NCI-H446 (cell line): ENCODE measurements at regions not wholly inside any gene's neighbourhood (a gene's known extent, or its start where the extent isn't known, plus 50 kb on each side); places are given as distances from the start of the nearest gene placed in this dataset.
A peak's percentile ranks its signal among the peaks of the same experiment; 100 is the strongest.
"Not testable (repeated sequence)": the region's sequence is repeated elsewhere in the genome, so short reads cannot be mapped to it uniquely, and the experiment has no call there.

Experiments
- DNase-seq, 2 experiments: peaks; one replicate each; lab custom pipeline; 2025; lab: John Stamatoyannopoulos, UW

DNA sequence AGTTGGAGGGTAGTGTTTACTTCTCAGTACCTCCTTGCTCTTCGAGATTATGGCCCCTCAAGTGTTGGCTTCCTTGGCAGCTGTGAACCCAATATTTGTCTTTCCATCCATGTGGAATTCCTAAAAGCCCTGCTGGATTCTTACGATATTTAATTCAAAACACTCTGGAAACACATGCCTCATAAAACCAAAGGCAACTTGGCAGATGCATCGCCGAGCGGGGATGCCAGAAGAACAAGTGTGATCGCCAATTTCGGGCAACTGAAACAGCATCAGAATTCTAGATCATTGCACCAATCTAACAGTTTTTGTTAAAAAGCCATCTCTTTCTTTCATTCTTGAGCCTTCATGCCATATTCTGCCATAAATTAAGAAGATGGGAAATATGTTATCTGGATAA lies 934.4 kb downstream of the AACS start:
- DNase-seq = no peak

DNA sequence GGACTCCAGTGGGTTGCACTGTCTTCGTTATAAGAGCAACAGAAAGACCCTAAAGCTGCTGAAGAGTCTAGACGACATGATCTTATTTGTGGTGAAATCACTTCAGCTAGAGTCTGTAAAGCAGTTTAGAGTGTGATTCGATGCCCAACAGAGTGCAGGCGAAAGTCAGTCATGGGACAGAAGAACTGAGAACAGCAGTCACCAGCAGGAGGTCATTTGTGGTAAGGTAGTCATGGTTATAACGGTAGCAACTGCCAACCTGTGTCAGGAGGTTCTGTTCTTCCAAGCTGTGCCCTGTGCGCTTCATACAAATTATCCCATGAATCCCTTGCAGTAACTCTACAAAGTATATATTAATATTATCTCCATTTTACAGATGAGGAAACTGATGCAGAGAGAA lies 954.1 kb downstream of the AACS start:
- DNase-seq = no peak

GRCh38 chr12:126021675-126022074 lies 956.4 kb downstream of the AACS start:
- DNase-seq = no peak

DNA sequence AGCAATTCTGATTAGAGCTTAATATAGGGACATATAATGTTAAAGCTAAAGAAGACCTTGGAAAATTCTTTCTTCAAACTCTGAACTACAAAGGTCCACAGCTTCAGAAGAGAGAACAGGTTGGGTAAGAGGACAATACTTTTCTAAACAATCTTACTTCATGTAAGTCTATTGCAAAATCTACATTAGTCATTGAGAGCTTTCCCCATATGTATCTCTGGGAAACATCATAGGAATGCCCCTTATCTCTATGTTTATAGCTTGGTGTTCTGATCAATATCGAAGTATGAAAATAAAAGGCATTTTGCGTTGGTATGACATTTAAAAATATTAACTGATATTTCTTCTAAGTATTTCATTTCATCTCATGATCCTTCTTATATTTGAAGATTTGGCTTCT lies 962.6 kb downstream of the AACS start:
- DNase-seq = no peak

DNA sequence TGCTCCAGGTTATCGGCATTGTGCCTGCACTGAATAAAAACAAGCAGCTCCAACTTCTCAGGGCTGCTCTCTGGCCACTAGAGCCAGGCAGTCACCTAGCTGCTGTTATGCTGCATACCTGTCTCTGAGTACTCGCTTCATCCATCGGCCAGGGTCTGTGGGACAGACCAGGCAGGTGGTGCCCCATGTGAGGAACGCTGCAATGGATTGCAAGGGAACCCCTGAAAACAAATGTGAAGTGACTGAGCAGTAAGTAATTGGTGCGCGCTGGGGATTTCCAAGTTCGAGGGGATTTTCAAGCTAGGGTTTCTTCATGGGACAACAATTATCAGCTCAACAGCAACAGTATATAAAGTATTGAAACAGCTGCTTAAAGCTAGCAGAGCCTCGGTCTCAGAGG lies 965.3 kb downstream of the AACS start:
- DNase-seq = no peak

GRCh38 chr12:126033751-126034150 lies 968.5 kb downstream of the AACS start:
- DNase-seq = no peak

GRCh38 chr12:126036348-126036747 lies 971.1 kb downstream of the AACS start:
- DNase-seq = no peak

DNA sequence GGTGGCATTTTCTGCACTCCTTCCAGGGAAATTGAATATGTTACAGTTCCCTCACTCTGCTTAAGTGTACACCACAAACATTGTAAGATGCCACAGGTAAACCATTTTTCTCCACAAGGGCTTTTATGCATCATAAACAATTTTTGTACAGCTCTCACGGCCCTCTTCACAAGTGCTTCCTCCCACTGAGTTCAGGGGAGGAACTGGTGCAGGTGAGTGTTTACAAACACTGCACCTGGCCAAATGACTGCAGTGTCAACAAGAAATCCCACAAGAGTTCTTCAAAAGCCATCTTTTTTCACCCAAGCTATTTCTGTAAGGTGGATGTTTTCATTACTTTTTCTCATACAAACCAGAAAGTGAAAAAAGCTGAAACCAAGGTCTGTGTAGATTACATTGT lies 973.2 kb downstream of the AACS start:
- no peak for DNase-seq

- no peak for DNase-seq
Measured at GRCh38 chr12:126040307-126040706, 975.1 kb downstream of the AACS start.

DNA sequence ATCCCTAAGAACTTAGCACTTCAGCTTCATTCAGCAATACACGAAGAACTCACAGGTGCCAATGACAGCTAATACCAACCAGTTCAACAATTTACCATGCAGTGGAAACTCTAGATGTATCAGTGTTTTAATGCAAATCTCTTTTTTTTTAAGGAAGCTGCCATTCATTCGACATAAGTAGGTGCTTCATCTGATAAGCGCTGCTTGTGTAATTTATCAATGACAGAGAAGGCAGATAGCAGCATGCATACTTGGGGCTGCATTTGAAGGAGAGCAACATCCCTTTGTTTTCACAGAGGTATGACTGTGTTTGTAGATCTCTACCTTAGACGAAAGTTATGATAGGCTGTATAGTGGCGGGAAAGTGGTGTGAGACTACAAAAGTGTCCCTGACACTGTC lies 977.1 kb downstream of the AACS start:
- DNase-seq = no peak

DNA sequence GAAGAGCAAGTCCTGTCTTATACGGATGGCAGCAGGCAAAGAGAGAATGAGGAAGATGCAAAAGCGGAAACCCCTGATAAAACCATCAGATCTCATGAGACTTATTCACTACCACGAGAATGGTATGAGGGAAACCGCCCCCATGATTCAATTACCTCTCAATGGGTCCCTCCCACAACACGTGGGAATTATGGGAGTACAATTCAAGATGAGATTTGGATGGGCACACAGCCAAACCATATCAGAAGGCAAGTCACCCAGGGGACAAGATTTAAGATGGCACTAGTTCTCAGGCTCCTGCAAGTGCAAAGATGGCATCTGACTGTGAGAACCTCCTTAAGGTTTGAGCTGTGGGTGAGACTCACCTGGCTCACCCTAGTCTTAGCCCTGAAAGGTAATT lies 984.3 kb downstream of the AACS start:
- not testable (repeated sequence) for DNase-seq

GRCh38 chr12:126051611-126052107 lies 986.4 kb downstream of the AACS start:
- no peak for DNase-seq

DNA sequence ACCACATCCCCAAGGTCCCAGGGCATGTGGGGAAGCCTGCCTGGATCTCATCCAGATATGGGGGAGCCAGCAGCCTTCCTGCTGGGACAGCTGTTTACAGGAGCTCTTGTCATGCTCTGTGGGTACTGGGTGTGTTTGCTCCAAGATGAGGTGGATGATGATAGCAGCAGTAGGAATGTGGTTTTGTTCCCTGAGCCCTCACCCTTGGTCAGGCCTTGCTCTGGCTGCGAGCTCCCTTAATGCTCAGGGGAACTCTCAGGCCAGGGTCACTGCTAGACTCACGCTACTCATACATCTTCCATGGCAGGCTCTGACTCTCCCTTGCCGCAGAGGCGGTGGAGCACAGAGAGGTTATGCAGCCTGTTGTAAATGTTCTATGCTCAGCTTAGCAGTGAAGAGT lies 990.3 kb downstream of the AACS start:
- DNase-seq = no peak

GRCh38 chr12:126061777-126062176 lies 996.5 kb downstream of the AACS start:
- DNase-seq = no peak

- no peak for DNase-seq
Measured at GRCh38 chr12:126064028-126064427, 998.8 kb downstream of the AACS start.

DNA sequence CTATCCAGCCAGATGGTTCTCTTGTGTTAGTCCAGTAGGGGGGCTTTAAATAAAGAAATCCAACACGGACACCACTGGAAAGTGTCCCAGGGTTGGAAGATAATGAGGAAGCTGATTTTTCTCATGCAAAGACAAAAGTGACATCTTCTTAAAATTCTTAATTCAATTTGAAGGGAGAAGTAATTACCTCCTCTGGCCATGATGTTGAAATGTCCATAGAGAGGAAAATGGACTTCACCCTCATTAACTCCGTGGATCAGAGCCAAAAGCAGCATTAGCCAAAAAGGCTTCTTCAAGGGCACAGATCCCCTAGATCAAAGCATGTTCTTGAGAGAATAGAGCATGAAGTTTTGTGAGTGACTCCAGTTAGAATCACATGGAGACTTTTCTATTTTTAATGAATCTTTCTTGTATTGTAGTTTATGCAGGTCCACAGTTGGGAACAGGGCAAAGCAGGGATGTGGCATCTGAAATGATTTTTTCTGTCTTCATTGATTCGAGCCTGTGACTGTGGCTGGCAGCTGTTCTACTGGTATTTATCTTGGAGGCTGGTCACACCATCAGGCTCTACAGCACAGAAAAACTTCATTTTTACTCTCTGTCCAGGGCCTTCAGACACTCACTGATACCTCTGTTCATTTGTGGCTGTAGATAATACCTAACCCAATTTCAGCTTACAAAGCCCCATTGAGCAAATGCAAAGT lies 1002.5 kb downstream of the AACS start:
- no peak for DNase-seq

- peak; percentile 12 to 55 for DNase-seq
Measured at GRCh38 chr12:126069549-126070165, 1004.4 kb downstream of the AACS start.

DNA sequence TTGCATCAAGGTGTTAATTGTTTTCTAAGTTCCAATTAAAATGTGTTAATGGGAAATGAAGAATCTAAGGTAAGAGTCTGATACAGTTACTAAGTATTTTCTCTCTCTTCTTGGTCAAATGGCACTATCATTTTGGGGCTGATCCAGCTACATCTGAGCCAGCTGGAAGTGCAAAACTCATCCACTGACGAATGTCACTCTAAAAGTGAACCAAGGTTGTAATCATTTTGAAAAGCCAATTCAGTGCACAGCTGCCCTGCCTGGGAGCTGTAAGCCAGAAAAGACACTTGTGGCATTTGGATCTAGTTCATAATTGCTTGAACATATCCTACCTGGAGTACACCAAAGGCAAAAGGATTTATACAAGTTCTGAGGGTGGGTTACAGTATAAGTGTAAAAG lies 1011.3 kb downstream of the AACS start:
- DNase-seq = no peak

DNA sequence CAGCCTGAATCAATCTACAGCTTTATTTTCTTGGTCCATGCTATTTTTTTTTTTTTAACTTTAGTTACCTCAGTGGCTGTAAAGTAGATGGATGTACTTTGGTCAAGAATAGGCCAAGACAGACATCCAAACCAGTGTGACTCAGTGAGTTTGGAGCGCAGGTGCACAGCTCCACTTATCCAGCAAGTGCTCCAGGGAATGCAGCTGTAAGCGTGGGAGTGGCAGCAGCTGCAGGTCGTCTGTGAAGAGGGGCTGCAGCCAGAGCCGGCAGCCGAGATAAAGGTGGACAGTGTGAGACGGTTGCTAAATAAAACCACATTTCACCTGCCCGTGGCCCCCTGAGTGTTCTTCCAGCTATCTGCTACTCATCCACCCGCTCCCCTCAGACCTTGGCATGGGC lies 1018.7 kb downstream of the AACS start:
- no peak for DNase-seq

- no peak for DNase-seq
Measured at GRCh38 chr12:126084480-126084879, 1019.2 kb downstream of the AACS start.

GRCh38 chr12:126086242-126086641 lies 1021.0 kb downstream of the AACS start:
- no peak for DNase-seq

- no peak for DNase-seq
Measured at GRCh38 chr12:126087692-126088091, 1022.5 kb downstream of the AACS start.

GRCh38 chr12:126093908-126094307 lies 1028.7 kb downstream of the AACS start:
- DNase-seq = no peak
